ENCODE measurements at regions not wholly inside any gene's neighbourhood (a gene's known extent, or its start where the extent isn't known, plus 50 kb on each side); places are given as distances from the start of the nearest gene placed in this dataset.

GRCh38 chr1:11338284-11338924 is 65.4 kb downstream of the UBIAD1 start:
- DNase-seq: no peak

- DNase-seq: no peak
Measured at GRCh38 chr1:11339346-11340232, 66.6 kb downstream of the UBIAD1 start.

GRCh38 chr1:11340233-11340632 is 67.2 kb downstream of the UBIAD1 start:
- DNase-seq: no peak

GRCh38 chr1:11341901-11342552 is 69.0 kb downstream of the UBIAD1 start:
- DNase-seq: no peak

- DNase-seq: no peak
Measured at GRCh38 chr1:11342621-11343032, 69.6 kb downstream of the UBIAD1 start.

GRCh38 chr1:11345971-11346715 is 73.1 kb downstream of the UBIAD1 start:
- no peak for DNase-seq

GRCh38 chr1:11350265-11350664 is 77.3 kb downstream of the UBIAD1 start:
- no peak for DNase-seq

- DNase-seq: no peak
Measured at GRCh38 chr1:11352058-11352715, 79.2 kb downstream of the UBIAD1 start.

- DNase-seq: no peak
Measured at GRCh38 chr1:11352816-11353799, 80.1 kb downstream of the UBIAD1 start.

- DNase-seq: no peak
Measured at GRCh38 chr1:11354893-11355553, 82.0 kb downstream of the UBIAD1 start.

- peak; percentile 4 for DNase-seq
Measured at GRCh38 chr1:11355559-11356475, 82.8 kb downstream of the UBIAD1 start.

GRCh38 chr1:11357276-11357675 is 84.3 kb downstream of the UBIAD1 start:
- DNase-seq: no peak

GRCh38 chr1:11358984-11359383 is 86.0 kb downstream of the UBIAD1 start:
- no peak for DNase-seq

- DNase-seq: no peak
Measured at GRCh38 chr1:11362547-11363021, 89.6 kb downstream of the UBIAD1 start.

- no peak for DNase-seq
Measured at GRCh38 chr1:11364170-11364569, 91.2 kb downstream of the UBIAD1 start.

GRCh38 chr1:11365744-11366387 is 92.9 kb downstream of the UBIAD1 start:
- DNase-seq: no peak

- DNase-seq: no peak
Measured at GRCh38 chr1:11373029-11373894, 100.3 kb downstream of the UBIAD1 start.

Measured in NCI-H748 treated with DMSO at 0.1 percent for 48 hours (cell line).